H1 (cell line): ENCODE measurements at regions not wholly inside any gene's neighbourhood (a gene's known extent, or its start where the extent isn't known, plus 50 kb on each side); places are given as distances from the start of the nearest gene placed in this dataset.

ENCODE experiments used
- CTCF ChIA-PET: fragments of 300-600 bp; sonication (Branson Sonifier 250); formaldehyde crosslinking; loops from one replicate; lab custom pipeline; 2021; ENCODE audit not compliant: partially characterized antibody; lab: Charles Lee
- POLR2A ChIA-PET: fragments of 300-600 bp; sonication (Branson Sonifier 250); formaldehyde crosslinking; loops from one replicate; lab custom pipeline; 2021; ENCODE audit warnings: inconsistent platforms; ENCODE audit not compliant: partially characterized antibody; lab: Charles Lee
- DNase-seq, 2 experiments: peaks; one replicate each; pipeline versions ENCODE4 v3.0.0 to v3.0.0-alpha.2; 2010 to 2022; ENCODE audit warnings: low spot score in 2 of 2, low read depth in 1 of 2, mixed read lengths in 1 of 2
- FAIRE-seq: peaks from 2 replicates; lab custom pipeline; 2011; peaks lifted over from hg19 to GRCh38; lab: Jason Lieb, UNC
- H2AFZ ChIP-seq: 2 replicates; pipeline ENCODE4 v1.8.1; 2012; ENCODE audit warnings: low read length, inconsistent platforms
- H2AK5ac ChIP-seq: 2 replicates; pipeline ENCODE4 v1.6.1; 2013; ENCODE audit warnings: low read depth, low read length
- H2BK120ac ChIP-seq: replicated peaks from 2 replicates; pipeline ENCODE3; 2013; ENCODE audit warnings: low read depth, low read length, inconsistent platforms
- H2BK12ac ChIP-seq: 2 replicates; pipeline ENCODE4 v1.6.1; 2013; ENCODE audit warnings: low read depth, low read length
- H2BK15ac ChIP-seq: 2 replicates; pipeline ENCODE4 v1.6.1; 2013; ENCODE audit warnings: low read length
- H2BK20ac ChIP-seq: 2 replicates; pipeline ENCODE4 v1.6.1; 2013; ENCODE audit warnings: low read length
- H2BK5ac ChIP-seq: 2 replicates; pipeline ENCODE4 v1.6.1; 2013; ENCODE audit warnings: low read depth, low read length
- H3K14ac ChIP-seq: 2 replicates; pipeline ENCODE4 v1.6.1; 2013; ENCODE audit warnings: inconsistent platforms; ENCODE audit not compliant: insufficient read length
- H3K18ac ChIP-seq: 2 replicates; pipeline ENCODE4 v1.6.1; 2013; ENCODE audit warnings: low read length; ENCODE audit errors: extremely low read depth
- H3K23ac ChIP-seq: 2 replicates; pipeline ENCODE4 v1.6.1; 2013; ENCODE audit warnings: inconsistent platforms; ENCODE audit not compliant: insufficient read length
- H3K23me2 ChIP-seq: 2 replicates; pipeline ENCODE4 v1.6.1; 2013; ENCODE audit warnings: low read depth, low read length
- H3K27ac ChIP-seq: 2 replicates; pipeline ENCODE4 v1.6.1; 2011; ENCODE audit warnings: low read depth, low read length, inconsistent platforms
- H3K27me3 ChIP-seq, 4 experiments: replicated peaks in 1 of 4; 1 replicate in 1 of 4; 2 replicates in 3 of 4; pipeline versions ENCODE4 v1.6.1 to v1.8.1; 2011 to 2013; ENCODE audit warnings: low read length in 3 of 4, mild to moderate bottlenecking in 3 of 4, inconsistent platforms in 2 of 4, mixed read lengths in 2 of 4, moderate library complexity in 1 of 4; ENCODE audit not compliant: control insufficient read depth in 3 of 4, insufficient read depth in 3 of 4; ENCODE audit errors: extremely low read depth in 1 of 4
- H3K36me3 ChIP-seq, 4 experiments: 2 replicates each; pipeline versions ENCODE4 v1.6.1 to v1.8.1; 2011 to 2013; ENCODE audit warnings: mild to moderate bottlenecking in 4 of 4, low read length in 3 of 4, moderate library complexity in 2 of 4, control low read depth in 1 of 4, inconsistent platforms in 1 of 4; ENCODE audit not compliant: insufficient read depth in 4 of 4, control insufficient read depth in 2 of 4
- H3K4ac ChIP-seq: replicated peaks from 2 replicates; pipeline ENCODE3; 2013; ENCODE audit warnings: low read length, low read depth, mixed read lengths, inconsistent platforms; ENCODE audit not compliant: insufficient read length
- H3K4me1 ChIP-seq, 4 experiments: replicated peaks in 1 of 4; 1 replicate in 1 of 4; 2 replicates in 3 of 4; pipeline versions ENCODE4 v1.6.1 to v1.8.1; 2011 to 2013; ENCODE audit warnings: low read length in 3 of 4, inconsistent platforms in 2 of 4, mixed read lengths in 1 of 4; ENCODE audit not compliant: insufficient read depth in 4 of 4, control insufficient read depth in 3 of 4
- H3K4me2 ChIP-seq, 2 experiments: 2 replicates each; pipeline versions ENCODE4 v1.6.1 to v1.8.1; 2011 to 2013; ENCODE audit warnings: low read depth in 2 of 2, low read length in 2 of 2, control low read depth in 1 of 2, inconsistent platforms in 1 of 2, mild to moderate bottlenecking in 1 of 2; ENCODE audit not compliant: insufficient read depth in 1 of 2
- H3K4me3 ChIP-seq, 4 experiments: fragments of 200-600, 300-600 bp in 1 of 4; sonication (generic), shearing (Covaris generic), sonication (Bioruptor Twin) in 1 of 4; 2 replicates each; pipeline versions ENCODE4 v1.5.1 to v1.8.1; 2011 to 2016; ENCODE audit warnings: low read length in 4 of 4, low read depth in 3 of 4, control low read depth in 2 of 4, inconsistent platforms in 2 of 4, mild to moderate bottlenecking in 2 of 4, mixed read lengths in 1 of 4, moderate library complexity in 1 of 4; ENCODE audit not compliant: insufficient read depth in 2 of 4; ENCODE audit errors: extremely low read depth in 1 of 4
- H3K56ac ChIP-seq: replicated peaks from 2 replicates; pipeline ENCODE3; 2013; ENCODE audit warnings: low read depth, mild to moderate bottlenecking, mixed read lengths, low read length, inconsistent platforms; ENCODE audit not compliant: insufficient read length
- H3K79me1 ChIP-seq: 2 replicates; pipeline ENCODE4 v1.6.1; 2013; ENCODE audit warnings: low read depth, low read length, control low read depth
- H3K79me2 ChIP-seq, 2 experiments: 2 replicates each; pipeline versions ENCODE4 v1.6.1 to v1.8.1; 2012 to 2013; ENCODE audit warnings: low read length in 2 of 2, mild to moderate bottlenecking in 2 of 2, inconsistent platforms in 1 of 2; ENCODE audit not compliant: insufficient read depth in 2 of 2, control insufficient read depth in 1 of 2
- H3K9ac ChIP-seq, 4 experiments: replicated peaks in 1 of 4; 1 replicate in 1 of 4; 2 replicates in 3 of 4; pipeline versions ENCODE4 v1.6.1 to v1.8.1; 2011 to 2013; ENCODE audit warnings: low read depth in 3 of 4, low read length in 3 of 4, control low read depth in 2 of 4, mild to moderate bottlenecking in 2 of 4, moderate library complexity in 2 of 4, inconsistent platforms in 1 of 4; ENCODE audit errors: extremely low read depth in 1 of 4
- H3K9me3 ChIP-seq, 2 experiments: 2 replicates each; pipeline versions ENCODE4 v1.6.1 to v1.8.1; 2012 to 2013; ENCODE audit warnings: mild to moderate bottlenecking in 2 of 2, moderate library complexity in 2 of 2, control low read depth in 1 of 2, inconsistent platforms in 1 of 2, low read depth in 1 of 2, low read length in 1 of 2, mixed read lengths in 1 of 2; ENCODE audit not compliant: insufficient read depth in 2 of 2
- H4K20me1 ChIP-seq, 2 experiments: replicated peaks in 1 of 2; 2 replicates each; pipeline versions ENCODE3 to v1.8.1; 2011 to 2013; ENCODE audit warnings: inconsistent platforms in 2 of 2, low read length in 2 of 2, mild to moderate bottlenecking in 1 of 2; ENCODE audit not compliant: insufficient read depth in 2 of 2, control insufficient read depth in 1 of 2
- H4K5ac ChIP-seq: 2 replicates; pipeline ENCODE4 v1.6.1; 2013; ENCODE audit warnings: low read length, low read depth, mixed read lengths, inconsistent platforms; ENCODE audit not compliant: insufficient read length
- H4K8ac ChIP-seq: 2 replicates; pipeline ENCODE4 v1.8.0; 2013; ENCODE audit warnings: mild to moderate bottlenecking, moderate library complexity, low read length, inconsistent platforms; ENCODE audit not compliant: insufficient read depth; ENCODE audit errors: extremely low read depth
- H4K91ac ChIP-seq: replicated peaks from 2 replicates; pipeline ENCODE3; 2013; ENCODE audit warnings: low read length, mixed read lengths, inconsistent platforms; ENCODE audit not compliant: insufficient read length
- ATF3 ChIP-seq: IDR thresholded peaks from 2 replicates; pipeline ENCODE4 v1.6.1; 2011; ENCODE audit warnings: low read depth, mild to moderate bottlenecking, low read length; ENCODE audit not compliant: insufficient read depth
- CREB1 ChIP-seq: IDR thresholded peaks from 2 replicates; pipeline ENCODE4 v1.6.1; 2012; ENCODE audit warnings: inconsistent platforms
- CTCF ChIP-seq, 3 experiments: IDR thresholded peaks; 1 replicate in 2 of 3; 2 replicates in 1 of 3; pipeline versions ENCODE4 v1.5.1 to v1.6.1; 2011; ENCODE audit warnings: low read length in 3 of 3, mild to moderate bottlenecking in 3 of 3, inconsistent platforms in 2 of 3, low read depth in 1 of 3, moderate library complexity in 1 of 3; ENCODE audit not compliant: insufficient read depth in 1 of 3; ENCODE audit errors: control extremely low read depth in 1 of 3
- KDM4A ChIP-seq: IDR thresholded peaks from one replicate; pipeline ENCODE4 v1.7.1; 2012; ENCODE audit warnings: low read depth, mild to moderate bottlenecking, moderate library complexity, low read length, inconsistent platforms; ENCODE audit not compliant: severe bottlenecking
- KDM5A ChIP-seq: fragments of 200-600 bp; IDR thresholded peaks from 2 replicates; pipeline ENCODE4 v1.7.1; 2012; ENCODE audit warnings: mild to moderate bottlenecking, low read length, inconsistent platforms, mixed read lengths
- MAFK ChIP-seq: IDR thresholded peaks from 2 replicates; pipeline ENCODE4 v1.6.1; 2012; ENCODE audit warnings: low read depth, mild to moderate bottlenecking, improper control_type of control experiment, low read length
- PHF8 ChIP-seq: fragments of 200-600 bp; sonication (generic); conservative IDR thresholded peaks from 2 replicates; pipeline ENCODE4 v1.7.1; 2012; ENCODE audit warnings: low read depth, mild to moderate bottlenecking, inconsistent platforms, low read length, moderate library complexity
- POLR2AphosphoS5 ChIP-seq: IDR thresholded peaks from 2 replicates; pipeline ENCODE4 v1.6.1; 2011; ENCODE audit warnings: low read depth, low read length
- SIN3A ChIP-seq, 2 experiments: IDR thresholded peaks in 1 of 2; conservative IDR thresholded peaks in 1 of 2; 2 replicates each; pipeline ENCODE4 v1.6.1; 2011 to 2012; ENCODE audit warnings: low read length in 2 of 2, improper control_type of control experiment in 1 of 2, low read depth in 1 of 2, mild to moderate bottlenecking in 1 of 2
- SP1 ChIP-seq: IDR thresholded peaks from 2 replicates; pipeline ENCODE4 v1.6.1; 2011; ENCODE audit warnings: low read depth, low read length
- SP2 ChIP-seq: IDR thresholded peaks from 2 replicates; pipeline ENCODE4 v1.6.1; 2012; ENCODE audit warnings: mild to moderate bottlenecking, low read length, inconsistent platforms
- TAF1 ChIP-seq: IDR thresholded peaks from 2 replicates; pipeline ENCODE4 v1.6.1; 2011; ENCODE audit warnings: mild to moderate bottlenecking, low read depth, low read length
- TBP ChIP-seq: IDR thresholded peaks from 2 replicates; pipeline ENCODE4 v1.6.1; 2011; ENCODE audit warnings: low read depth, low read length, improper control_type of control experiment

GRCh38 chr1:199161319-199161680 lies 522.5 kb downstream of the PTPRC start:
- Histone ChIP-seq H4K8ac (no peak overlapping the region), H4K20me1 (no peaks in the 10 kb centered on the region), H3K79me2 (no peaks in the 10 kb centered on the region), H3K23me2 (no peaks in the 10 kb centered on the region), H3K14ac (no peak overlapping the region), H3K4me2 (no peak overlapping the region), H3K36me3 (no peaks in the 10 kb centered on the region), H3K4me1 (peaks cover 0 to 13% (median 0%) of the 10 kb centered on the region in 4 experiments; a peak in 2 of 7 replicates), H3K4me3 (no peak overlapping the region), H2AK5ac (no peak overlapping the region), H2BK5ac (peak overlapping the region; percentile 90; the same call in 1 of the 2 replicates), H4K91ac (no peak overlapping the region), H3K23ac (no peak overlapping the region), H2BK20ac (peak overlapping the region; percentile 92; the same call in 1 of the 2 replicates), H3K56ac (no peak overlapping the region), H2BK12ac (no peak overlapping the region), H3K27me3 (no peaks in the 10 kb centered on the region), H3K4ac (no peak overlapping the region), H3K9ac (no peak overlapping the region), H2BK15ac (no peak overlapping the region), H3K27ac (no peak overlapping the region), H2BK120ac (no peak overlapping the region), H3K9me3 (no peaks in the 10 kb centered on the region), H3K79me1 (no peaks in the 10 kb centered on the region), H2AFZ (peak overlapping the region; percentile 97; the same call in 1 of the 2 replicates), H3K18ac (no peak overlapping the region), H4K5ac (no peak overlapping the region)
- DNase-seq, result no peak
- FAIRE-seq, result no peak
- POLR2A ChIA-PET, result no interaction called here
- CTCF ChIA-PET, result interaction anchor here (1.6 kb wide), 1 partner anchor 9 kb away, joined by 3 read pairs; no protein-coding TSS in a partner anchor
- no peak for TF ChIP-seq SP1
- no peak for TF ChIP-seq MAFK
- no peak for TF ChIP-seq SIN3A (conservative IDR thresholded peaks at IDR 0.05 in 1 of 2, IDR thresholded peaks at IDR 0.05 in 1 of 2; ENCODE audit: low read depth in 1 of 2, low read length in 2 of 2)
- no peak for TF ChIP-seq ATF3
- TF ChIP-seq KDM5A, result no peak
- TF ChIP-seq KDM4A, result no peak
- TF ChIP-seq TAF1, result no peak
- TF ChIP-seq POLR2AphosphoS5, result no peak
- no peak for TF ChIP-seq PHF8
- no peak for TF ChIP-seq SP2
- TF ChIP-seq CREB1, result no peak
- no peak for TF ChIP-seq CTCF (IDR thresholded peaks at IDR 0.05; ENCODE audit: control extremely low read depth in 1 of 3, insufficient read depth in 1 of 3, low read depth in 1 of 3, low read length in 3 of 3)
- no peak for TF ChIP-seq TBP
